WERI-Rb-1 (cell line): ENCODE measurements at regions not wholly inside any gene's neighbourhood (a gene's known extent, or its start where the extent isn't known, plus 50 kb on each side); places are given as distances from the start of the nearest gene placed in this dataset.

Experiments
- DNase-seq: peaks from one replicate; pipeline ENCODE4 v3.0.0-alpha.2; 2020
- H3K27ac ChIP-seq: fragments of 250-450 bp; sonication (Bioruptor Pico); 2 replicates; pipeline ENCODE4 v1.5.1; 2020; ENCODE audit warnings: mild to moderate bottlenecking, moderate library complexity
- H3K27me3 ChIP-seq: fragments of 250-450 bp; sonication (Bioruptor Pico); 2 replicates; pipeline ENCODE4 v1.5.1; 2021; ENCODE audit warnings: mild to moderate bottlenecking, low read depth, moderate library complexity; ENCODE audit not compliant: insufficient read depth, severe bottlenecking
- H3K36me3 ChIP-seq: fragments of 250-450 bp; sonication (Bioruptor Pico); 2 replicates; pipeline ENCODE4 v1.5.1; 2020; ENCODE audit warnings: mild to moderate bottlenecking, moderate library complexity
- H3K4me3 ChIP-seq: 2 replicates; pipeline ENCODE4 v1.5.1; 2011; ENCODE audit warnings: low read depth, mild to moderate bottlenecking, control low read depth, low read length
- H3K9me3 ChIP-seq: fragments of 250-450 bp; sonication (Bioruptor Pico); 2 replicates; pipeline ENCODE4 v1.5.1; 2021; ENCODE audit warnings: mild to moderate bottlenecking, moderate library complexity; ENCODE audit not compliant: severe bottlenecking
- TF ChIP-seq, protein P1 (sequence below): IDR thresholded peaks from 2 replicates; pipeline ENCODE4 v1.5.1; 2011; ENCODE audit warnings: low read depth, mild to moderate bottlenecking, control low read depth, inconsistent platforms, low read length

DNA sequence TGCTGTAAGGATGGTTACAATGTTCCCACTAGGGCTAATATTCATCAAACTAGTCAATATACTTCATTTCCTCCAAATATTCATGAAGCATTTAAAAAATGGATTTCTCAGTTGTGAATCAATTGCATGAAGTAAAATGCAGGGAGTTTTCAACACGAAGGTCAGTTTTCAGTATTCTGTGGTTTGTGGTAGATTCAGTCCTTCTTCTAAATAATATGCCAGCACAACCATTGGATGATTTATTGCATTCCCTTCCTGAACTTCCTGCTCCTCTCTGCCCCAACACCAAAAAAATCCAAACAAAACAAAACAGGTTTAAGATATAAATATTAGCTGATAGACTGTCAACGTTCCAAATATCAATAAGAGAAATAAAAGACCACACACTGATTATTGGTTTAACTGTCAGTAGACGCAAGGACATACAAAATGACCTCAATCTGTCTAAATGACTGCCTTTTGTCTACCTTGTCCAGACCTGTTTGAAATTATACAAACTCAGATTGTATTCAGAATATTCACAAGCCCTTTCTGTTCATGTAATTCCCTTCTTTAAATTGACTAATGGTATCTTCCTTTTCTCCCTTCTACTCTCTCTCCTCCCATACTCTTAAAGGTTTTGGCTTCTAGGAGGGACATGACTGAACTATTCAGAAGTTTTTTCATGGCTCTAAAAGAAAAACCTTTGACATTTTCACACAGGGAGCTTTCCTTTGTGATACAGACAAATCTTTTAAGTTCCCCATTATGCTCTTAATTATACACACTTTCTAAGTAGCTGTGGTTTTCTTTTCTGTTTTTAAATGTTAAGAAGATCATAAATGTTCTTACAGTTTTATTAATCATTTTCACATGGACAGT, 92.6 kb upstream of the STT3B start:
- no peak overlapping the region for H3K27ac ChIP-seq
- no peaks in the 10 kb centered on the region for H3K27me3 ChIP-seq
- no peak for DNase-seq
- TF ChIP-seq, protein P1, sequence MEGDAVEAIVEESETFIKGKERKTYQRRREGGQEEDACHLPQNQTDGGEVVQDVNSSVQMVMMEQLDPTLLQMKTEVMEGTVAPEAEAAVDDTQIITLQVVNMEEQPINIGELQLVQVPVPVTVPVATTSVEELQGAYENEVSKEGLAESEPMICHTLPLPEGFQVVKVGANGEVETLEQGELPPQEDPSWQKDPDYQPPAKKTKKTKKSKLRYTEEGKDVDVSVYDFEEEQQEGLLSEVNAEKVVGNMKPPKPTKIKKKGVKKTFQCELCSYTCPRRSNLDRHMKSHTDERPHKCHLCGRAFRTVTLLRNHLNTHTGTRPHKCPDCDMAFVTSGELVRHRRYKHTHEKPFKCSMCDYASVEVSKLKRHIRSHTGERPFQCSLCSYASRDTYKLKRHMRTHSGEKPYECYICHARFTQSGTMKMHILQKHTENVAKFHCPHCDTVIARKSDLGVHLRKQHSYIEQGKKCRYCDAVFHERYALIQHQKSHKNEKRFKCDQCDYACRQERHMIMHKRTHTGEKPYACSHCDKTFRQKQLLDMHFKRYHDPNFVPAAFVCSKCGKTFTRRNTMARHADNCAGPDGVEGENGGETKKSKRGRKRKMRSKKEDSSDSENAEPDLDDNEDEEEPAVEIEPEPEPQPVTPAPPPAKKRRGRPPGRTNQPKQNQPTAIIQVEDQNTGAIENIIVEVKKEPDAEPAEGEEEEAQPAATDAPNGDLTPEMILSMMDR = no peak
- peaks cover 6% of the 10 kb centered on the region for H3K9me3 ChIP-seq
- no peaks in the 10 kb centered on the region for H3K36me3 ChIP-seq
- H3K4me3 ChIP-seq = no peak overlapping the region

DNA sequence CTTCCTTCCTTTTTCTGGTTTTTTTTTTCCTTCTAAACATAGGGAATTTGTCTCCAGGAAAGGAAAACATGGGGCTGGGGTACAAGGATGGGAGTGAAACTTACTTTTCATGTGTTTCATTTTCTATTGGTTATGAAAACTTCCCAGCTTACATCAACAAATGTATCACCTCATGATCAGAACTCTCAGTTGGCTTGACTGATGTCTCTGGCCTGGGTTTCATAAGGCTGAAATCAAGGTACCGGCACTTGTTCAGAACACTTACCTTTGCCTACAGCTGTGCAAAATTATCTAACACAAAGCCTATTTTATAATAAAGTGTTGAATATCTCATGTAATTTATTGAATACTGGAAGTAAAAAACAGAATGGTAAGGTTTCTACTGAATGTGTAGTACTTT, 91.8 kb upstream of the STT3B start:
- H3K27ac ChIP-seq = no peak overlapping the region
- no peaks in the 10 kb centered on the region for H3K27me3 ChIP-seq
- H3K9me3 ChIP-seq = peaks cover 6% of the 10 kb centered on the region
- TF ChIP-seq, protein P1 = no peak
- H3K36me3 ChIP-seq = no peaks in the 10 kb centered on the region
- H3K4me3 ChIP-seq = no peak overlapping the region
- DNase-seq = no peak

DNA sequence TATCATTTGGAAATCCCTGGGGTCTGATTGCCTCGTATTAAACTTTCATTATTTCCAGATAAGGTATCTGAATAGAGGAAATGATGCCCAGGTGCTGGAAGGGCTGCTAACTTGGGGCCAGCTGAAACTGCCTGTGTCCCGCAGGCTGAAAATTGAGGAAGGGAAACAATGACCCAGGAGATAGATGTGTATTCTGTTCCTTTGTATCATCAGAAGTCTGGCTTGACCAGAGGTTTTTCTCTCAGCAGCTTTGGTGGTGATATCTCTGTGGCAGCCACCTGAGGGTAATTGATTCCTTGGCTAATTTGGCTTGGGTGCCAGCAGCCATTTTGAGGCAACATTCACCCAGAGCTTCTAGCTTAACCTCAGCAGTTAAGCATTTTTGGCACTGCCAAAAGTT, 90.0 kb upstream of the STT3B start:
- Histone ChIP-seq H3K9me3 (no peaks in the 10 kb centered on the region), H3K36me3 (no peaks in the 10 kb centered on the region), H3K4me3 (no peak overlapping the region), H3K27me3 (no peaks in the 10 kb centered on the region), H3K27ac (no peak overlapping the region)
- TF ChIP-seq, protein P1 = no peak
- no peak for DNase-seq

DNA sequence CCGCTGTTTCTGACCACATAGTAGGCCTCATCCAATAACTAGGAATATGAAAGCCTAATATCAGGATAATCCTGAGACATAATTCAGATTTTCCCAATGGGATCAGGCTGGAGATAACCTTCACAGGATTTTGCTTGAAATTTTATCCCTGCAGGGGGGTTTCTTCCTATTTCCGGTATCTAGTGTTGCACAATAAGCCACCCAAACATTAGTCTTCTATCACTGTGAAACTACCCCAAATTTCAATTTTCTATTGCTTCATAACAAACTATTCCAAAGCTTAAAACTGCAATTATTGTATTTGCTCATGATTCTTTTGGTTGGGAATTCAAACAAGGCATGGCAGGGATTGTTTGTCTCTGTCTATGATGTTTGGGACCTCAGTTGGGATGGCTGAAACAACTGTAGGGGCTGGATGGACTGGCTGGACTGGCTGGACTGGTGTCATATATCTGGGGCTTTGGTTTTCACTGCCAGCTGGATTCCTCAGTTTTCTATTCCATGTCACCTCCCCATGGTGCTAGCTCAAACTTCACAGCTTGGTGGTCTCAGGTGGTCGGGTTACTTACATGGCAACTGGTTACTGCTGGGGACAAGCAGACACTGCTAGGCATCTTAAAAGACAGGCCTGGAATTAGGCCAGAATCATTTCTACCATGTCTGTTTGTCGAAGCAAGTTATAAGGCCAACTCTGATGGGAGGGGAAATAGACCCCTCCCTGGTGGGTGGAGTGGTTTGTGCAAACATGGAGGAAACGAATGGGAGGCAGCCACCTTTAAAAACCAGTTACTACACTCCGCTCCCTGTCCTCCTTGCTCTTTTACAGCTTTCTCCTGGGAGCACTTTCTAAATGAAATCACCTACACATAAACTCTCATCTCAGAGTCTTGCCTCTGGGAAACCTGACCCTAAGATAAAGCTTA, 88.2 kb upstream of the STT3B start:
- H3K27ac ChIP-seq = no peak overlapping the region
- no peaks in the 10 kb centered on the region for H3K27me3 ChIP-seq
- no peak for DNase-seq
- no peak overlapping the region for H3K4me3 ChIP-seq
- no peaks in the 10 kb centered on the region for H3K36me3 ChIP-seq
- no peaks in the 10 kb centered on the region for H3K9me3 ChIP-seq
- TF ChIP-seq, protein P1 = no peak

DNA sequence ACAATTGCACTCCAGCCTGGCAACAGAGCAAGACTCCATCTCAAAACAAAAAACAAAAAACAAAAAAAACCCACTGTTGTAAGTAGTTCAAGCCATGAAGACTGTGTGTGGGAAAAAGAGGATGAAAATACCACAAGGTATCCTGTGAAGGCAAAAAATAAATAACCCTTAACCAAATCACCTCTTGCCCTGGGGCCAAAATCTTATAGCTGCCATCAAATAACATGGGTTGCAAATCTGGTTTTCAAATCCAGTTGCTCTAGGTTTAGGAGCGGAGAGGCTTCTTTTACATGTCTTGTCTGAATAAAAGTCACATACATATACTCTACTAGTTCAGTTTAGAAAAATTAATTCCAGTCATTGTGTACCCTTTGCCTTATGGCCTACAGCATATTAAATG, 87.0 kb upstream of the STT3B start:
- H3K36me3 ChIP-seq = no peaks in the 10 kb centered on the region
- TF ChIP-seq, protein P1 = no peak
- no peak overlapping the region for H3K27ac ChIP-seq
- no peak overlapping the region for H3K4me3 ChIP-seq
- DNase-seq = no peak
- H3K9me3 ChIP-seq = no peaks in the 10 kb centered on the region
- no peaks in the 10 kb centered on the region for H3K27me3 ChIP-seq
